PC-3 (cell line): ENCODE measurements at regions not wholly inside any gene's neighbourhood (a gene's known extent, or its start where the extent isn't known, plus 50 kb on each side); places are given as distances from the start of the nearest gene placed in this dataset.
A peak's percentile ranks its signal among the peaks of the same experiment; 100 is the strongest.

ENCODE experiments used
- ATAC-seq: fragments of 200-7000 bp; cut with Tn5 transposase; 2 replicates; pipeline ENCODE4 v1.9.1; 2020; ENCODE audit warnings: mild to moderate bottlenecking, moderate library complexity
- BruUV-seq: library from RNA; stranded (reverse); fragments of 400-500 nt; replicated peaks from 2 replicates; lab custom pipeline; 2021; lab: Mats Ljungman, UMichigan
- CTCF ChIA-PET: fragments of 300-600 bp; sonication (Branson Sonifier 250); formaldehyde crosslinking; loops from one replicate; lab custom pipeline; 2022; ENCODE audit warnings: antibody characterized with exemption; lab: Charles Lee
- POLR2A ChIA-PET: fragments of 300-600 bp; sonication (Branson Sonifier 250); formaldehyde crosslinking; loops from one replicate; lab custom pipeline; 2022; ENCODE audit warnings: antibody characterized with exemption; ENCODE audit not compliant: unreplicated experiment; lab: Charles Lee
- DNase-seq: peaks from one replicate; pipeline ENCODE4 v3.0.0-alpha.2; 2015
- H2AFZ ChIP-seq: fragments of 300-600 bp; sonication (generic); 2 replicates; pipeline ENCODE4 v1.6.0; 2016; ENCODE audit warnings: antibody characterized with exemption, low read length
- H3F3A ChIP-seq: fragments of 300-600 bp; sonication (generic); one replicate; pipeline ENCODE4 v1.6.0; 2017; ENCODE audit warnings: antibody characterized with exemption, low read length, control low read depth, mild to moderate bottlenecking; ENCODE audit not compliant: unreplicated experiment
- H3K27ac ChIP-seq: fragments of 300-600 bp; sonication (generic); 2 replicates; pipeline ENCODE4 v1.5.1; 2016; ENCODE audit warnings: mild to moderate bottlenecking, low read length
- H3K27me3 ChIP-seq: fragments of 300-600 bp; sonication (generic); 2 replicates; pipeline ENCODE4 v1.6.1; 2016; ENCODE audit warnings: low read length, mixed read lengths
- H3K36me3 ChIP-seq: fragments of 300-600 bp; sonication (generic); 2 replicates; pipeline ENCODE4 v1.6.1; 2016; ENCODE audit warnings: low read depth, mixed run types, low read length, mixed read lengths
- H3K4me1 ChIP-seq: fragments of 300-600 bp; sonication (generic); 2 replicates; pipeline ENCODE4 v1.5.1; 2016; ENCODE audit warnings: low read length; ENCODE audit not compliant: insufficient read depth
- H3K4me2 ChIP-seq: fragments of 300-600 bp; sonication (generic); 2 replicates; pipeline ENCODE4 v1.6.0; 2016; ENCODE audit warnings: low read length
- H3K4me3 ChIP-seq: fragments of 300-600 bp; sonication (generic); 2 replicates; pipeline ENCODE4 v1.5.1; 2016; ENCODE audit warnings: mild to moderate bottlenecking, low read length, mixed read lengths
- H3K79me2 ChIP-seq: fragments of 300-600 bp; sonication (generic); 2 replicates; pipeline ENCODE4 v1.6.1; 2017; ENCODE audit warnings: low read length, mixed read lengths
- H3K9ac ChIP-seq: fragments of 300-600 bp; sonication (generic); 2 replicates; pipeline ENCODE4 v1.6.0; 2016; ENCODE audit warnings: mild to moderate bottlenecking, low read length
- H3K9me2 ChIP-seq: fragments of 300-600 bp; sonication (generic); replicated peaks from 2 replicates; pipeline ENCODE4 v1.6.1; 2016; ENCODE audit warnings: mixed run types, low read length, mixed read lengths
- H3K9me3 ChIP-seq: fragments of 300-600 bp; sonication (generic); 2 replicates; pipeline ENCODE4 v1.6.1; 2016; ENCODE audit warnings: low read length, mixed read lengths
- H4K20me1 ChIP-seq: fragments of 300-600 bp; sonication (generic); 2 replicates; pipeline ENCODE4 v1.6.1; 2016; ENCODE audit warnings: low read length, mixed read lengths
- CTCF ChIP-seq: fragments of 300-600 bp; sonication (generic); conservative IDR thresholded peaks from 2 replicates; pipeline ENCODE4 v1.5.1; 2017; ENCODE audit warnings: antibody characterized with exemption, low read depth, mild to moderate bottlenecking, low read length
- EZH2 ChIP-seq: fragments of 300-600 bp; sonication (generic); IDR thresholded peaks from one replicate; pipeline ENCODE4 v1.6.1; 2017; ENCODE audit warnings: antibody characterized with exemption, mild to moderate bottlenecking, low read length; ENCODE audit not compliant: unreplicated experiment
- EZH2phosphoT487 ChIP-seq: fragments of 300-600 bp; sonication (generic); IDR thresholded peaks from 2 replicates; pipeline ENCODE4 v1.6.1; 2018; ENCODE audit warnings: mild to moderate bottlenecking, antibody characterized with exemption, low read length, borderline replicate concordance
- intact Hi-C: fragments of 100-400 bp; cut with micrococcal nuclease; formaldehyde crosslinking; loops from 2 replicates; pipeline ENCODE4 v1.9.0; 2023

GRCh38 chr1:25111706-25112105 is 120.6 kb downstream of the SYF2 start:
- Histone ChIP-seq H3K9me2 (no peaks in the 10 kb centered on the region), H2AFZ (no peak overlapping the region), H3K9ac (no peak overlapping the region), H3K4me2 (no peak overlapping the region), H3K27me3 (no peaks in the 10 kb centered on the region), H4K20me1 (no peaks in the 10 kb centered on the region), H3K79me2 (no peaks in the 10 kb centered on the region), H3K36me3 (no peaks in the 10 kb centered on the region), H3K4me1 (no peaks in the 10 kb centered on the region), H3F3A (no peaks in the 10 kb centered on the region), H3K4me3 (no peak overlapping the region), H3K27ac (no peak overlapping the region), H3K9me3 (no peaks in the 10 kb centered on the region)
- POLR2A ChIA-PET: no interaction called here
- intact Hi-C loops: no loop called here
- TF ChIP-seq CTCF (no peak), EZH2phosphoT487 (no peak), EZH2 (no peak)
- no TSS peak for BruUV-seq
- CTCF ChIA-PET: no interaction called here
- ATAC-seq (no peak), DNase-seq (peak; percentile 52)

GRCh38 chr1:25110485-25110884 is 121.8 kb downstream of the SYF2 start:
- no peak overlapping the region for H3K9ac ChIP-seq
- H3K4me1 ChIP-seq: no peaks in the 10 kb centered on the region
- H4K20me1 ChIP-seq: no peaks in the 10 kb centered on the region
- no peak overlapping the region for H3K4me2 ChIP-seq
- no peaks in the 10 kb centered on the region for H3F3A ChIP-seq
- no peaks in the 10 kb centered on the region for H3K9me2 ChIP-seq
- TF ChIP-seq CTCF: no peak
- TF ChIP-seq EZH2phosphoT487: no peak
- TF ChIP-seq EZH2: no peak
- DNase-seq (no peak), ATAC-seq (no peak)
- intact Hi-C loops: no loop called here
- no peaks in the 10 kb centered on the region for H3K27me3 ChIP-seq
- no peak overlapping the region for H3K27ac ChIP-seq
- ChIA-PET POLR2A (no interaction called here), CTCF (no interaction called here)
- no peaks in the 10 kb centered on the region for H3K79me2 ChIP-seq
- H3K36me3 ChIP-seq: no peaks in the 10 kb centered on the region
- no peak overlapping the region for H2AFZ ChIP-seq
- no TSS peak for BruUV-seq
- H3K9me3 ChIP-seq: no peaks in the 10 kb centered on the region
- no peak overlapping the region for H3K4me3 ChIP-seq

- TF ChIP-seq EZH2 (no peak), EZH2phosphoT487 (no peak), CTCF (no peak)
- ChIA-PET CTCF (no interaction called here), POLR2A (no interaction called here)
- no peak overlapping the region for H3K4me2 ChIP-seq
- H3K79me2 ChIP-seq: no peaks in the 10 kb centered on the region
- H3K4me1 ChIP-seq: no peaks in the 10 kb centered on the region
- H3F3A ChIP-seq: no peaks in the 10 kb centered on the region
- H2AFZ ChIP-seq: no peak overlapping the region
- H3K9me2 ChIP-seq: no peaks in the 10 kb centered on the region
- H3K27ac ChIP-seq: no peak overlapping the region
- no peaks in the 10 kb centered on the region for H4K20me1 ChIP-seq
- H3K36me3 ChIP-seq: no peaks in the 10 kb centered on the region
- no peaks in the 10 kb centered on the region for H3K9me3 ChIP-seq
- H3K4me3 ChIP-seq: no peak overlapping the region
- intact Hi-C loops: no loop called here
- BruUV-seq: no TSS peak
- ATAC-seq (no peak), DNase-seq (no peak)
- no peaks in the 10 kb centered on the region for H3K27me3 ChIP-seq
- H3K9ac ChIP-seq: no peak overlapping the region
Measured at GRCh38 chr1:25110036-25110435, 122.3 kb downstream of the SYF2 start.
